ENCODE measurements at regions not wholly inside any gene's neighbourhood (a gene's known extent, or its start where the extent isn't known, plus 50 kb on each side); places are given as distances from the start of the nearest gene placed in this dataset.
"Not testable (repeated sequence)": the region's sequence is repeated elsewhere in the genome, so short reads cannot be mapped to it uniquely, and the experiment has no call there.

- Histone ChIP-seq H3K27me3 (ENCODE audit: insufficient read depth, low read length) (no peaks in the 10 kb centered on the region), H3K4me1 (ENCODE audit: insufficient read depth, low read length) (no peaks in the 10 kb centered on the region), H2AFZ (ENCODE audit: low read depth, low read length) (no peak overlapping the region), H3K4me3 (ENCODE audit: low read length) (no peak overlapping the region), H3K36me3 (ENCODE audit: insufficient read depth, low read length) (no peaks in the 10 kb centered on the region), H3K9me3 (ENCODE audit: low read length) (no peaks in the 10 kb centered on the region)
Measured at GRCh38 chr3:27556887-27557286, 72.7 kb upstream of the SLC4A7 start.

GRCh38 chr3:27554706-27555105, 70.5 kb upstream of the SLC4A7 start:
- H3K4me3 ChIP-seq (ENCODE audit: low read length) = no peak overlapping the region
- H3K27me3 ChIP-seq (ENCODE audit: insufficient read depth, low read length) = no peaks in the 10 kb centered on the region
- H3K36me3 ChIP-seq (ENCODE audit: insufficient read depth, low read length) = no peaks in the 10 kb centered on the region
- H3K9me3 ChIP-seq (ENCODE audit: low read length) = no peaks in the 10 kb centered on the region
- no peaks in the 10 kb centered on the region for H3K4me1 ChIP-seq (ENCODE audit: insufficient read depth, low read length)
- no peak overlapping the region for H2AFZ ChIP-seq (ENCODE audit: low read depth, low read length)

- no peaks in the 10 kb centered on the region for H3K9me3 ChIP-seq (ENCODE audit: low read length)
- no peaks in the 10 kb centered on the region for H3K4me1 ChIP-seq (ENCODE audit: insufficient read depth, low read length)
- H3K36me3 ChIP-seq (ENCODE audit: insufficient read depth, low read length) = no peaks in the 10 kb centered on the region
- no peak overlapping the region for H2AFZ ChIP-seq (ENCODE audit: low read depth, low read length)
- no peaks in the 10 kb centered on the region for H3K27me3 ChIP-seq (ENCODE audit: insufficient read depth, low read length)
- no peak overlapping the region for H3K4me3 ChIP-seq (ENCODE audit: low read length)
Measured at GRCh38 chr3:27553886-27554540, 69.8 kb upstream of the SLC4A7 start.

- not testable (repeated sequence) for H3K4me1 ChIP-seq (ENCODE audit: insufficient read depth, low read length); H3K27me3 ChIP-seq (ENCODE audit: insufficient read depth, low read length); H2AFZ ChIP-seq (ENCODE audit: low read depth, low read length); H3K9me3 ChIP-seq (ENCODE audit: low read length); H3K36me3 ChIP-seq (ENCODE audit: insufficient read depth, low read length); H3K4me3 ChIP-seq (ENCODE audit: low read length)
Measured at GRCh38 chr3:27552708-27553107, 68.5 kb upstream of the SLC4A7 start.

GRCh38 chr3:27551413-27551812, 67.2 kb upstream of the SLC4A7 start:
- H2AFZ ChIP-seq (ENCODE audit: low read depth, low read length); H3K36me3 ChIP-seq (ENCODE audit: insufficient read depth, low read length); H3K4me3 ChIP-seq (ENCODE audit: low read length); H3K4me1 ChIP-seq (ENCODE audit: insufficient read depth, low read length); H3K9me3 ChIP-seq (ENCODE audit: low read length); H3K27me3 ChIP-seq (ENCODE audit: insufficient read depth, low read length): not testable (repeated sequence)

- H3K36me3 ChIP-seq (ENCODE audit: insufficient read depth, low read length) = no peaks in the 10 kb centered on the region
- H2AFZ ChIP-seq (ENCODE audit: low read depth, low read length) = no peak overlapping the region
- H3K9me3 ChIP-seq (ENCODE audit: low read length) = no peaks in the 10 kb centered on the region
- H3K4me1 ChIP-seq (ENCODE audit: insufficient read depth, low read length) = peaks cover 8% of the 10 kb centered on the region
- H3K4me3 ChIP-seq (ENCODE audit: low read length) = no peak overlapping the region
- H3K27me3 ChIP-seq (ENCODE audit: insufficient read depth, low read length) = no peaks in the 10 kb centered on the region
Measured at GRCh38 chr3:27545061-27545460, 60.9 kb upstream of the SLC4A7 start.

- no peaks in the 10 kb centered on the region for H3K27me3 ChIP-seq (ENCODE audit: insufficient read depth, low read length)
- no peak overlapping the region for H2AFZ ChIP-seq (ENCODE audit: low read depth, low read length)
- H3K4me3 ChIP-seq (ENCODE audit: low read length) = no peak overlapping the region
- H3K4me1 ChIP-seq (ENCODE audit: insufficient read depth, low read length) = peaks cover 8% of the 10 kb centered on the region
- no peaks in the 10 kb centered on the region for H3K9me3 ChIP-seq (ENCODE audit: low read length)
- no peaks in the 10 kb centered on the region for H3K36me3 ChIP-seq (ENCODE audit: insufficient read depth, low read length)
Measured at GRCh38 chr3:27544372-27544865, 60.2 kb upstream of the SLC4A7 start.

- Histone ChIP-seq H3K4me1 (ENCODE audit: insufficient read depth, low read length) (peaks cover 8% of the 10 kb centered on the region), H2AFZ (ENCODE audit: low read depth, low read length) (no peak overlapping the region), H3K9me3 (ENCODE audit: low read length) (no peaks in the 10 kb centered on the region), H3K27me3 (ENCODE audit: insufficient read depth, low read length) (no peaks in the 10 kb centered on the region), H3K36me3 (ENCODE audit: insufficient read depth, low read length) (no peaks in the 10 kb centered on the region), H3K4me3 (ENCODE audit: low read length) (no peak overlapping the region)
Measured at GRCh38 chr3:27542476-27542875, 58.3 kb upstream of the SLC4A7 start.

GRCh38 chr3:27540231-27540630, 56.0 kb upstream of the SLC4A7 start:
- peaks cover 8% of the 10 kb centered on the region for H3K4me1 ChIP-seq (ENCODE audit: insufficient read depth, low read length)
- H3K36me3 ChIP-seq (ENCODE audit: insufficient read depth, low read length) = no peaks in the 10 kb centered on the region
- no peaks in the 10 kb centered on the region for H3K27me3 ChIP-seq (ENCODE audit: insufficient read depth, low read length)
- H3K4me3 ChIP-seq (ENCODE audit: low read length) = no peak overlapping the region
- no peaks in the 10 kb centered on the region for H3K9me3 ChIP-seq (ENCODE audit: low read length)
- no peak overlapping the region for H2AFZ ChIP-seq (ENCODE audit: low read depth, low read length)

- no peak overlapping the region for H2AFZ ChIP-seq (ENCODE audit: low read depth, low read length)
- no peaks in the 10 kb centered on the region for H3K9me3 ChIP-seq (ENCODE audit: low read length)
- no peak overlapping the region for H3K4me3 ChIP-seq (ENCODE audit: low read length)
- H3K4me1 ChIP-seq (ENCODE audit: insufficient read depth, low read length) = peaks cover 10% of the 10 kb centered on the region
- no peaks in the 10 kb centered on the region for H3K27me3 ChIP-seq (ENCODE audit: insufficient read depth, low read length)
- H3K36me3 ChIP-seq (ENCODE audit: insufficient read depth, low read length) = no peaks in the 10 kb centered on the region
Measured at GRCh38 chr3:27536491-27536890, 52.3 kb upstream of the SLC4A7 start.

- no peaks in the 10 kb centered on the region for H3K9me3 ChIP-seq (ENCODE audit: low read length)
- H3K4me1 ChIP-seq (ENCODE audit: insufficient read depth, low read length) = peaks cover 10% of the 10 kb centered on the region
- no peaks in the 10 kb centered on the region for H3K27me3 ChIP-seq (ENCODE audit: insufficient read depth, low read length)
- no peak overlapping the region for H2AFZ ChIP-seq (ENCODE audit: low read depth, low read length)
- H3K36me3 ChIP-seq (ENCODE audit: insufficient read depth, low read length) = no peaks in the 10 kb centered on the region
- H3K4me3 ChIP-seq (ENCODE audit: low read length) = no peak overlapping the region
Measured at GRCh38 chr3:27535809-27536392, 51.7 kb upstream of the SLC4A7 start.

GRCh38 chr3:27533718-27534573, 49.8 kb upstream of the SLC4A7 start:
- peaks cover 10% of the 10 kb centered on the region for H3K4me1 ChIP-seq (ENCODE audit: insufficient read depth, low read length)
- no peaks in the 10 kb centered on the region for H3K27me3 ChIP-seq (ENCODE audit: insufficient read depth, low read length)
- H3K9me3 ChIP-seq (ENCODE audit: low read length) = no peaks in the 10 kb centered on the region
- H2AFZ ChIP-seq (ENCODE audit: low read depth, low read length) = no peak overlapping the region
- H3K4me3 ChIP-seq (ENCODE audit: low read length) = no peak overlapping the region
- no peaks in the 10 kb centered on the region for H3K36me3 ChIP-seq (ENCODE audit: insufficient read depth, low read length)
